Common myeloid progenitor, CD34-positive (primary cell): ENCODE measurements at regions not wholly inside any gene's neighbourhood (a gene's known extent, or its start where the extent isn't known, plus 50 kb on each side); places are given as distances from the start of the nearest gene placed in this dataset.
A peak's percentile ranks its signal among the peaks of the same experiment; 100 is the strongest.
"Not testable (repeated sequence)": the region's sequence is repeated elsewhere in the genome, so short reads cannot be mapped to it uniquely, and the experiment has no call there.

Experiments used
- CTCF ChIA-PET: fragments of 350-600 bp; sonication (Branson Sonifier 250); formaldehyde crosslinking; loops from one replicate; lab custom pipeline; 2021; ENCODE audit warnings: antibody characterized with exemption; lab: Charles Lee
- POLR2A ChIA-PET: fragments of 350-600 bp; sonication (Branson Sonifier 250); formaldehyde crosslinking; loops from one replicate; lab custom pipeline; 2021; ENCODE audit warnings: antibody characterized with exemption; lab: Charles Lee
- DNase-seq, 3 donors: peaks; one replicate each; pipeline versions ENCODE4 v3.0.0 to v3.0.0-alpha.2; 2013
- H3K27ac ChIP-seq, 2 experiments: 1 replicate in 1 of 2; 2 replicates in 1 of 2; pipeline ENCODE4 v1.7.0; 2013; ENCODE audit warnings: inconsistent platforms in 2 of 2, low read length in 2 of 2, mild to moderate bottlenecking in 2 of 2, low read depth in 1 of 2, moderate library complexity in 1 of 2; ENCODE audit not compliant: severe bottlenecking in 2 of 2, insufficient read depth in 1 of 2, poor library complexity in 1 of 2
- H3K27me3 ChIP-seq, 5 experiments: replicated peaks in 2 of 5; 1 replicate in 3 of 5; 2 replicates in 2 of 5; pipeline versions ENCODE4 v1.6.1 to v1.7.0; 2013; ENCODE audit warnings: low read length in 4 of 5, mild to moderate bottlenecking in 2 of 5, moderate library complexity in 2 of 5, inconsistent platforms in 1 of 5; ENCODE audit not compliant: insufficient read depth in 5 of 5, control insufficient read depth in 4 of 5
- H3K36me3 ChIP-seq, 4 experiments: 1 replicate in 2 of 4; 2 replicates in 2 of 4; pipeline versions ENCODE4 v1.6.1 to v1.7.0; 2013; ENCODE audit warnings: low read length in 3 of 4, control low read depth in 1 of 4, mild to moderate bottlenecking in 1 of 4; ENCODE audit not compliant: control insufficient read depth in 4 of 4, insufficient read depth in 4 of 4
- H3K4me1 ChIP-seq, 4 experiments: 1 replicate in 3 of 4; 2 replicates in 1 of 4; pipeline versions ENCODE4 v1.6.1 to v1.7.1; 2013; ENCODE audit warnings: low read length in 3 of 4, mild to moderate bottlenecking in 3 of 4, control low read depth in 1 of 4, inconsistent platforms in 1 of 4, moderate library complexity in 1 of 4; ENCODE audit not compliant: control insufficient read depth in 4 of 4, insufficient read depth in 4 of 4; ENCODE audit errors: control extremely low read depth in 1 of 4
- H3K4me3 ChIP-seq, 7 experiments: 1 replicate in 4 of 7; 2 replicates in 3 of 7; pipeline versions ENCODE4 v1.5.1 to v1.7.0; 2013; ENCODE audit warnings: mild to moderate bottlenecking in 7 of 7, low read length in 6 of 7, moderate library complexity in 6 of 7, inconsistent platforms in 2 of 7, low read depth in 2 of 7, control low read depth in 1 of 7; ENCODE audit not compliant: insufficient read depth in 4 of 7, control insufficient read depth in 1 of 7; ENCODE audit errors: extremely low read depth in 1 of 7
- H3K9me3 ChIP-seq, 5 experiments: 1 replicate in 4 of 5; 2 replicates in 1 of 5; pipeline versions ENCODE4 v1.6.1 to v1.7.1; 2013; ENCODE audit warnings: low read length in 4 of 5, mild to moderate bottlenecking in 2 of 5, inconsistent platforms in 1 of 5, low read depth in 1 of 5, moderate library complexity in 1 of 5; ENCODE audit not compliant: control insufficient read depth in 4 of 5, insufficient read depth in 2 of 5; ENCODE audit errors: control extremely low read depth in 1 of 5
- WGBS: methylation state at CpG from one replicate; pipeline ENCODE4 v1.1.5; 2013; ENCODE audit not compliant: insufficient coverage; 5-methylcytosine and 5-hydroxymethylcytosine counted together

DNA sequence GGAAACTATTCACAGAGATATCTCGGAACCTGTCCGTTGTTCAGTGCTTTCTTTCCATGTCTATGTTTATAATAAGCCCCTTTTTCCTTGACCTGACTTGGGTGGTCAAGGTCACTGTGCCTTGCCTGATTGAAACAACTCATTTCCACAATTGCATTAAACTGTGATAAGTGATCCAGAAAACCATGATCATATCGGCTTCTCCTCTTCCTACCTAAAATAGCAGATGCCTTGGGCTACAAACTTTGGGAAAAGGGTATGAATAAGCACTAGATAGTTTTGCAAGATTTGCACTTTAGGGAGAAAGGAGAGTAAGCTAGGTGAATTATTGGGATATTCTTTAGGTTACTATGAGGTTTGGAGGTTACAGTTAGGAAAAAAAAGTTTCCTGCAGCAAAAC, 115.2 kb downstream of the KBTBD2 start:
- H3K27ac ChIP-seq, DNase-seq, H3K4me3 ChIP-seq, POLR2A ChIA-PET, H3K9me3 ChIP-seq, H3K4me1 ChIP-seq, H3K27me3 ChIP-seq, CTCF ChIA-PET, H3K36me3 ChIP-seq: not testable (repeated sequence)
- no CpG with 5 or more reads among the region's 3 CpGs for WGBS

DNA sequence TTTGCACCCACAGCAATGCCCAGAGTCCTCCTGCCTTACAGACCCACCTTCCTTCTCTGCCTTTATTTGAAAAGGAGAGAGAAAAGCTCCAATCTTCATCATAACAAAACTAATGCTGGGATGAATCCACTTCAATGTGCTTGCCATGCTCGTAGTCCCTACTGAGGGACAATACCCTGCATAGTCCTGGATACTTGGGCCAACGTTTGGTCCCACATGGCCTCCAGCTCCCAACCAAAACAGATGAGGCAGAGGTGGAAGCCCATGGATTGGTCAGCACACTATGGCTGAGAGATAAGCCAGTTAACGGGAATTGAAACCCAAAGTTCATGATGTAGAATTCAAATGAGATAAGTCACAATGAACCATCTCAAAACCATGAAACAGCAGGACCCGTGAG, 115.8 kb downstream of the KBTBD2 start:
- H3K4me1 ChIP-seq, H3K4me3 ChIP-seq, H3K27ac ChIP-seq, H3K27me3 ChIP-seq, DNase-seq, H3K9me3 ChIP-seq, POLR2A ChIA-PET, H3K36me3 ChIP-seq, CTCF ChIA-PET: not testable (repeated sequence)
- 100% methylated on average over 2 of the region's 4 CpGs for WGBS

DNA sequence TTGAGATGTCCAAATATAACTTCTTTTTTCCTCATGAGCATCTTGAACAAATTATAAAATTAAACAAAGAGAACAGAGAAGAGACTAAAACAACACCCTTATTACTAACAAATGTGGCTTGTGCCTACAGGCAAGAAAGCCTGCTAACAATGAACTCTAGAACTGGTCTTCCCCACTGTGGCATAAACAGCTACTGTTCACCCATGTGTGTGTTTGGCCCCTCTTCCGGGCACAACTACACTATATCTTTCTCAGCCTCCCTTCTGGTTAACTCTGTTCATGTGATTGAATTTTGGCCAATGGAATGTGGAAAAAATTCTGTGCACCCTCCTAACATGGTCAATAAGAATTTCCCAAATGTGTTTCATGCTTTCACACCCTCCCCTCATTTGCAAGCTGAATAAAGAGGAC, 117.0 kb downstream of the KBTBD2 start:
- no peak for DNase-seq
- ChIA-PET CTCF (no interaction called here), POLR2A (no interaction called here)
- no peaks in the 10 kb centered on the region for H3K9me3 ChIP-seq
- no peaks in the 10 kb centered on the region for H3K27me3 ChIP-seq
- no CpG with 5 or more reads among the region's 1 CpG for WGBS
- no peaks in the 10 kb centered on the region for H3K4me1 ChIP-seq
- no peaks in the 10 kb centered on the region for H3K36me3 ChIP-seq
- H3K4me3 ChIP-seq = no peak overlapping the region
- H3K27ac ChIP-seq = no peak overlapping the region

DNA sequence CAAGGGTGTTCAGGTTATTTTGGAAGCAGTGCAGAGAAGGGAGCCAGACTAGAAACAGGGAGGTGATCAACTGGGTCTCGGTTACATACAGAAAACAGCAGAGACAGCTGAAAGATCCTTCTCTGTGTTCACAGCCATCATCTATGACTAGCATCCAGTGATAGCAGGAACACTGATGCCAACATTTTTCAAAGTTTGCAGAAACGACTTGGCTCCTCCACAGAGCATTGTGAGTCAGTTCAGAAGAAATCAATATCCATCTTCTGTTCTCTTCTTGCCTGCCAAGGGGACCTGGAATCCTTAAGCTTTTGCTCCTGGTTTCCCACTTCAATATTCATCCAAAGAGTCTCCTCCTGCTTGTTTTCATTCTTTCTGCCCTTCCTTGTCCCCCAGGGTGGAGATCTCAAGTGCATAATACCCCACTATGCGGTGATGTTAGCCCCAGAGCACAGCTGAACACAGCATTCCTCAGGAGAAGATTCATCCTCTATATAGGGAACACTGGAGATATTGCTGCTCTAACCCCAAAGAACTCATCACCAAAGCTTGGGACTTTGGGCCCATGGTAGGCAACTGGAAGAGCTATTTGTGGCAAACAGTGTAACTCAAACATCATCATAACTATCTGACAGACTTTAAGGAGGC, 122.6 kb downstream of the KBTBD2 start:
- H3K4me3 ChIP-seq, H3K9me3 ChIP-seq, H3K4me1 ChIP-seq, DNase-seq, POLR2A ChIA-PET, H3K27me3 ChIP-seq, H3K27ac ChIP-seq, H3K36me3 ChIP-seq, CTCF ChIA-PET: not testable (repeated sequence)
- 67% methylated on average over 3 of the region's 3 CpGs for WGBS

DNA sequence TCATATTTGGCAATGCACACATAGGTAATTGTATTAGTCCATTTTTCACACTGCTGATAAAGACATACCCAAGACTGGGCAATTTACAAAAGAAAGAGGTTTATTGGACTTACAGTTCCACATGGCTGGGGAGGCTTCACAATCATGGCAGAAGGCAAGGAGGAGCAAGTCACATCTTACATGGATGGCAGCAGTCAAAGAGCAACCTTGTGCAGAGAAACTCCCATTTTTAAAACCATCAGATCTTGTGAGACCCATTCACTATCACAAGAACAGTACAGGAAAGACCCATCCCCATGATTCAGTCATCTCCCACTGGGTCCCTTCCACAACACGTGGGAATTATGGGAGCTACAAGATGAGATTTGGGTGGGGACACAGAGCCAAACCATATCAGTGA, 123.2 kb downstream of the KBTBD2 start:
- DNase-seq, POLR2A ChIA-PET, CTCF ChIA-PET: not testable (repeated sequence)

DNA sequence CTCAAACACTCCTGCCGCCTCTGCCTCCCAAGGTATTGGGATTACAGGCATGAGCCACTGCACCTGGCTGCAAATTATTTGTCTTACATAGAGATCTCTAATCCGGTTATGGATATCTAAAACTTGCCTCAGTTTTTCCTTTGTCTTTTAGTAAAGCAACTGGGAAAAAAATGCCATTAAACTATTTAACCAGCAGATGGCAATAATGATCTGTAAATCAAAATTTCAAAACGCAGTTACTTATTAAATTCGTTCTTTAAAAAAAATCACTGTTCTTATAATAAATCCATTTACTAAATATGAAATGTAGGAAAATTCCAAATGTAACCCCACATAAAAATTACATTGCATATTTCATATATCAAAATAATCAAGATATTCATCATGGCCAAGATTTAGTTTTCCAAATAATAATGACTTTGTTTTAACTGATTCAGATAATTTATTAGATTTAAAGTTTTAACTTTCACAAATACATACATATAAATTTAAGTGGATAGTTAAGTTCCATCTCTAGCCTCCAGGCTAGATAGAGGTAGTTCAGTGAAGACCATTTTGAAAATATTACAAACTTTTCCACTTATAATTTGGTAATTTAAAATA, 125.8 kb downstream of the KBTBD2 start:
- WGBS = 83% methylated on average over 1 of the region's 4 CpGs
- H3K27ac ChIP-seq, H3K9me3 ChIP-seq, H3K36me3 ChIP-seq, POLR2A ChIA-PET, H3K4me3 ChIP-seq: not testable (repeated sequence)
- H3K4me1 ChIP-seq = peaks cover 5 to 20% (median 16%) of the 10 kb centered on the region in 4 experiments
- DNase-seq = peak in 2 of 3 donors; percentile 31 to 42
- H3K27me3 ChIP-seq = peaks cover 2 to 30% (median 9%) of the 10 kb centered on the region in 5 experiments
- CTCF ChIA-PET = interaction anchor here (0.6 to 1.4 kb wide), 3 partner anchors 36 to 343 kb away, joined by 4 to 6 read pairs (median 4); partner anchors contain the start of gene RP9

More for the DNA sequence above, 123.2 kb downstream of the KBTBD2 start:
- H3K9me3 ChIP-seq, H3K4me3 ChIP-seq, H3K27me3 ChIP-seq, H3K36me3 ChIP-seq, H3K4me1 ChIP-seq, H3K27ac ChIP-seq: not testable (repeated sequence)
- WGBS = no CpG with 5 or more reads among the region's 1 CpG

DNA sequence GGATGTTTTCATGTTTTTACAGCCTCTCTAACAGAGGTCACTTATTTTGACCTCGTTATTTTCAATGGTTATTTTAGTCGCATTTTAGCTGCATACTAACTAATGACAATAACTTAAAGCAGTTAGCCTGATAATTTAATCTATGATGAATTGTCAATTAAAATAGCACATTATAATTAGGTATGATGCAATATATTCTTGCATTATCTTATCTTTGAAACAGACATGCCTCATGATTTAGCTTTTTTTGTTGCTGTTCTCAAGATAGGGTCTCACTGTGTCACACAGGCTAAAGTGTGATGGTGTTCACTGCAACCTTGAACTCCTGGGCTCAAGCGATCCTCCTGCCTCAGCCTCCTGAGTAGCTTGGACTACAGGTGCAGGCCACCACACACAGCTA, 126.4 kb downstream of the KBTBD2 start:
- Histone ChIP-seq H3K9me3 (no peaks in the 10 kb centered on the region), H3K4me3 (no peak overlapping the region), H3K27ac (no peak overlapping the region), H3K4me1 (peaks cover 5 to 20% (median 16%) of the 10 kb centered on the region in 4 experiments), H3K27me3 (peaks cover 2 to 34% (median 12%) of the 10 kb centered on the region in 5 experiments), H3K36me3 (peaks cover 0 to 4% (median 0%) of the 10 kb centered on the region in 4 experiments)
- peak in 1 of 3 donors; percentile 5 for DNase-seq
- ChIA-PET POLR2A (no interaction called here), CTCF (interaction anchor here (0.5 to 1.1 kb wide), 3 partner anchors 342 to 1586 kb away, joined by 3 to 6 read pairs (median 3); partner anchors contain the start of gene RP9)
- no CpG with 5 or more reads among the region's 3 CpGs for WGBS
